ENCODE measurements at regions not wholly inside any gene's neighbourhood (a gene's known extent, or its start where the extent isn't known, plus 50 kb on each side); places are given as distances from the start of the nearest gene placed in this dataset.
A peak's percentile ranks its signal among the peaks of the same experiment; 100 is the strongest.

- DNase-seq (ENCODE audit: low read depth): peak; percentile 83
These were observed 292.7 kb upstream of the TARS1 start for GRCh38 chr5:33148076-33148513.

GRCh38 chr5:33153372-33153771 lies 287.4 kb upstream of the TARS1 start:
- no peak for DNase-seq (ENCODE audit: low read depth)

- peak; percentile 27 for DNase-seq (ENCODE audit: low read depth)
These were observed 286.9 kb upstream of the TARS1 start for GRCh38 chr5:33153831-33154230.

- DNase-seq (ENCODE audit: low read depth): no peak
These were observed 279.9 kb upstream of the TARS1 start for GRCh38 chr5:33160871-33161270.

GRCh38 chr5:33161421-33161820 lies 279.3 kb upstream of the TARS1 start:
- DNase-seq (ENCODE audit: low read depth): no peak

GRCh38 chr5:33162057-33162456 lies 278.7 kb upstream of the TARS1 start:
- DNase-seq (ENCODE audit: low read depth): no peak

- no peak for DNase-seq (ENCODE audit: low read depth)
These were observed 274.2 kb upstream of the TARS1 start for GRCh38 chr5:33166522-33166921.

- DNase-seq (ENCODE audit: low read depth): no peak
These were observed 273.8 kb upstream of the TARS1 start for GRCh38 chr5:33166948-33167347.

- DNase-seq (ENCODE audit: low read depth): no peak
These were observed 273.2 kb upstream of the TARS1 start for GRCh38 chr5:33167541-33167940.

GRCh38 chr5:33170411-33170810 lies 270.4 kb upstream of the TARS1 start:
- DNase-seq (ENCODE audit: low read depth): peak; percentile 8

GRCh38 chr5:33174383-33174782 lies 266.4 kb upstream of the TARS1 start:
- no peak for DNase-seq (ENCODE audit: low read depth)

- DNase-seq (ENCODE audit: low read depth): no peak
These were observed 261.5 kb upstream of the TARS1 start for GRCh38 chr5:33179301-33179700.

GRCh38 chr5:33180900-33181299 lies 259.9 kb upstream of the TARS1 start:
- DNase-seq (ENCODE audit: low read depth): peak; percentile 55

GRCh38 chr5:33182986-33183385 lies 257.8 kb upstream of the TARS1 start:
- no peak for DNase-seq (ENCODE audit: low read depth)

- no peak for DNase-seq (ENCODE audit: low read depth)
These were observed 256.4 kb upstream of the TARS1 start for GRCh38 chr5:33184367-33184766.

GRCh38 chr5:33188089-33188488 lies 252.7 kb upstream of the TARS1 start:
- DNase-seq (ENCODE audit: low read depth): no peak

- no peak for DNase-seq (ENCODE audit: low read depth)
These were observed 245.9 kb upstream of the TARS1 start for GRCh38 chr5:33194914-33195313.

GRCh38 chr5:33195431-33196165 lies 245.2 kb upstream of the TARS1 start:
- peak; percentile 10 for DNase-seq (ENCODE audit: low read depth)

- no peak for DNase-seq (ENCODE audit: low read depth)
These were observed 241.9 kb upstream of the TARS1 start for GRCh38 chr5:33198836-33199235.

- no peak for DNase-seq (ENCODE audit: low read depth)
These were observed 236.8 kb upstream of the TARS1 start for GRCh38 chr5:33203931-33204330.

- no peak for DNase-seq (ENCODE audit: low read depth)
These were observed 235.7 kb upstream of the TARS1 start for GRCh38 chr5:33205079-33205478.

- DNase-seq (ENCODE audit: low read depth): peak; percentile 9
These were observed 234.9 kb upstream of the TARS1 start for GRCh38 chr5:33205727-33206410.

GRCh38 chr5:33206962-33207506 lies 233.7 kb upstream of the TARS1 start:
- no peak for DNase-seq (ENCODE audit: low read depth)
